ENCODE measurements at regions not wholly inside any gene's neighbourhood (a gene's known extent, or its start where the extent isn't known, plus 50 kb on each side); places are given as distances from the start of the nearest gene placed in this dataset.

GRCh38 chr5:120362426-120362825, 101.7 kb upstream of the PRR16 start:
- H3K4me3 ChIP-seq (ENCODE audit: insufficient read depth, low read depth, low read length) = no peak overlapping the region
- H3K36me3 ChIP-seq (ENCODE audit: insufficient read depth, low read length) = no peaks in the 10 kb centered on the region
- FAIRE-seq = no peak
- H3K4me2 ChIP-seq (ENCODE audit: low read length) = no peak overlapping the region
- Mint-ChIP-seq H3K4me1 (ENCODE audit: low read depth, unreplicated experiment) (peaks cover 11% of the 10 kb centered on the region), H3K9me3 (ENCODE audit: unreplicated experiment) (no peaks in the 10 kb centered on the region), H3K27ac (ENCODE audit: unreplicated experiment) (no peak overlapping the region), H3K27me3 (ENCODE audit: low read depth, unreplicated experiment) (no peaks in the 10 kb centered on the region), H3K36me3 (ENCODE audit: low read depth, unreplicated experiment) (no peaks in the 10 kb centered on the region), H3K4me3 (ENCODE audit: unreplicated experiment) (no peak overlapping the region)
- no peaks in the 10 kb centered on the region for H3K4me1 ChIP-seq (ENCODE audit: insufficient read depth, low read length)
- no peak overlapping the region for H2AFZ ChIP-seq (ENCODE audit: low read depth, low read length)
- no peaks in the 10 kb centered on the region for H4K20me1 ChIP-seq (ENCODE audit: insufficient read depth, low read length)
- no peaks in the 10 kb centered on the region for H3K79me2 ChIP-seq (ENCODE audit: insufficient read depth, low read length)
- no peaks in the 10 kb centered on the region for H3K9me3 ChIP-seq (ENCODE audit: insufficient read depth, low read depth, low read length)
- no peak overlapping the region for H3K9ac ChIP-seq (ENCODE audit: low read length)
- no peaks in the 10 kb centered on the region for H3K27me3 ChIP-seq (ENCODE audit: insufficient read depth, low read length)
- DNase-seq (ENCODE audit: low read depth) = no peak
- H3K27ac ChIP-seq (ENCODE audit: low read depth, low read length) = no peak overlapping the region
- TF ChIP-seq EZH2 (IDR thresholded peaks at IDR 0.05; ENCODE audit: insufficient read depth, low read length) (no peak), CTCF (IDR thresholded peaks at IDR 0.05; ENCODE audit: insufficient read depth, low read depth, low read length) (no peak)

GRCh38 chr5:120365656-120366446, 98.2 kb upstream of the PRR16 start:
- Mint-ChIP-seq H3K4me1 (ENCODE audit: low read depth, unreplicated experiment) (peaks cover 11% of the 10 kb centered on the region), H3K36me3 (ENCODE audit: low read depth, unreplicated experiment) (no peaks in the 10 kb centered on the region), H3K27ac (ENCODE audit: unreplicated experiment) (peak overlapping the region; percentile 49), H3K4me3 (ENCODE audit: unreplicated experiment) (no peak overlapping the region), H3K9me3 (ENCODE audit: unreplicated experiment) (no peaks in the 10 kb centered on the region), H3K27me3 (ENCODE audit: low read depth, unreplicated experiment) (no peaks in the 10 kb centered on the region)
- H3K36me3 ChIP-seq (ENCODE audit: insufficient read depth, low read length) = no peaks in the 10 kb centered on the region
- H3K79me2 ChIP-seq (ENCODE audit: insufficient read depth, low read length) = no peaks in the 10 kb centered on the region
- H3K27ac ChIP-seq (ENCODE audit: low read depth, low read length) = no peak overlapping the region
- no peaks in the 10 kb centered on the region for H3K9me3 ChIP-seq (ENCODE audit: insufficient read depth, low read depth, low read length)
- no peaks in the 10 kb centered on the region for H4K20me1 ChIP-seq (ENCODE audit: insufficient read depth, low read length)
- no peak for FAIRE-seq
- no peak overlapping the region for H3K4me2 ChIP-seq (ENCODE audit: low read length)
- peak; percentile 30 for DNase-seq (ENCODE audit: low read depth)
- TF ChIP-seq EZH2 (IDR thresholded peaks at IDR 0.05; ENCODE audit: insufficient read depth, low read length) (no peak), CTCF (IDR thresholded peaks at IDR 0.05; ENCODE audit: insufficient read depth, low read depth, low read length) (no peak)
- no peak overlapping the region for H2AFZ ChIP-seq (ENCODE audit: low read depth, low read length)
- no peak overlapping the region for H3K4me3 ChIP-seq (ENCODE audit: insufficient read depth, low read depth, low read length)
- no peak overlapping the region for H3K9ac ChIP-seq (ENCODE audit: low read length)
- no peaks in the 10 kb centered on the region for H3K27me3 ChIP-seq (ENCODE audit: insufficient read depth, low read length)
- H3K4me1 ChIP-seq (ENCODE audit: insufficient read depth, low read length) = no peaks in the 10 kb centered on the region
